Calu3 (cell line): ENCODE measurements at regions not wholly inside any gene's neighbourhood (a gene's known extent, or its start where the extent isn't known, plus 50 kb on each side); places are given as distances from the start of the nearest gene placed in this dataset.

Experiments
- BruUV-seq: library from RNA; stranded (reverse); fragments of 400-500 nt; replicated peaks from 2 replicates; lab custom pipeline; 2021; lab: Mats Ljungman, UMichigan
- CTCF ChIA-PET: fragments of 300-600 bp; sonication (Branson Sonifier 250); formaldehyde crosslinking; loops from one replicate; lab custom pipeline; 2022; ENCODE audit warnings: antibody characterized with exemption; lab: Charles Lee
- DNase-seq: peaks from one replicate; pipeline ENCODE4 v3.0.0; 2022
- H3K27ac Mint-ChIP-seq: one replicate; pipeline ENCODE4 v1.8.0; 2022; ENCODE audit warnings: mixed read lengths; ENCODE audit not compliant: unreplicated experiment
- H3K27me3 Mint-ChIP-seq: one replicate; pipeline ENCODE4 v1.8.0; 2022; ENCODE audit warnings: mixed read lengths; ENCODE audit not compliant: unreplicated experiment
- H3K36me3 Mint-ChIP-seq: one replicate; pipeline ENCODE4 v1.8.0; 2022; ENCODE audit warnings: mild to moderate bottlenecking, moderate library complexity, mixed read lengths; ENCODE audit not compliant: insufficient read depth, unreplicated experiment
- H3K4me1 Mint-ChIP-seq: one replicate; pipeline ENCODE4 v1.8.0; 2022; ENCODE audit warnings: mild to moderate bottlenecking, low read depth, mixed read lengths; ENCODE audit not compliant: unreplicated experiment
- H3K4me3 Mint-ChIP-seq: one replicate; pipeline ENCODE4 v1.8.0; 2022; ENCODE audit warnings: mild to moderate bottlenecking, low read depth, moderate library complexity, mixed read lengths; ENCODE audit not compliant: unreplicated experiment
- H3K9me3 Mint-ChIP-seq: one replicate; pipeline ENCODE4 v1.8.0; 2022; ENCODE audit warnings: low read depth, mixed read lengths; ENCODE audit not compliant: unreplicated experiment
- CTCF ChIP-seq: fragments of 200-600 bp; IDR thresholded peaks from one replicate; pipeline ENCODE4 v1.8.0; 2022; ENCODE audit warnings: antibody characterized with exemption; ENCODE audit not compliant: unreplicated experiment
- intact Hi-C: fragments of 100-400 bp; cut with micrococcal nuclease; formaldehyde crosslinking; loops from one replicate; pipeline ENCODE4 v1.10.0; 2022; ENCODE audit not compliant: unreplicated experiment

- CTCF ChIA-PET = no interaction called here
- H3K4me3 Mint-ChIP-seq = no peak overlapping the region
- no peak overlapping the region for H3K27ac Mint-ChIP-seq
- BruUV-seq = no TSS peak
- H3K36me3 Mint-ChIP-seq = no peaks in the 10 kb centered on the region
- DNase-seq = no peak
- peaks cover 3% of the 10 kb centered on the region for H3K9me3 Mint-ChIP-seq
- H3K4me1 Mint-ChIP-seq = peaks cover 32% of the 10 kb centered on the region
- H3K27me3 Mint-ChIP-seq = no peaks in the 10 kb centered on the region
- intact Hi-C loops = no loop called here
- no peak for TF ChIP-seq CTCF
Measured at GRCh38 chr21:38953516-38953915, 147.8 kb downstream of the ETS2 start.

GRCh38 chr21:38952890-38953289 lies 147.2 kb downstream of the ETS2 start:
- H3K9me3 Mint-ChIP-seq = peaks cover 3% of the 10 kb centered on the region
- peaks cover 25% of the 10 kb centered on the region for H3K4me1 Mint-ChIP-seq
- BruUV-seq = no TSS peak
- no peak overlapping the region for H3K27ac Mint-ChIP-seq
- CTCF ChIA-PET = no interaction called here
- TF ChIP-seq CTCF = no peak
- no peaks in the 10 kb centered on the region for H3K27me3 Mint-ChIP-seq
- H3K4me3 Mint-ChIP-seq = no peak overlapping the region
- no peak for DNase-seq
- no peaks in the 10 kb centered on the region for H3K36me3 Mint-ChIP-seq
- intact Hi-C loops = no loop called here

- Mint-ChIP-seq H3K4me1 (peaks cover 11% of the 10 kb centered on the region), H3K27me3 (no peaks in the 10 kb centered on the region), H3K9me3 (peaks cover 3% of the 10 kb centered on the region), H3K4me3 (no peak overlapping the region), H3K27ac (no peak overlapping the region), H3K36me3 (no peaks in the 10 kb centered on the region)
- CTCF ChIA-PET = no interaction called here
- intact Hi-C loops = no loop called here
- no TSS peak for BruUV-seq
- no peak for TF ChIP-seq CTCF
- DNase-seq = no peak
Measured at GRCh38 chr21:38951095-38951730, 145.5 kb downstream of the ETS2 start.

- H3K27me3 Mint-ChIP-seq = no peaks in the 10 kb centered on the region
- no peaks in the 10 kb centered on the region for H3K36me3 Mint-ChIP-seq
- H3K4me3 Mint-ChIP-seq = no peak overlapping the region
- no peak for TF ChIP-seq CTCF
- peak; percentile 17 for DNase-seq
- H3K4me1 Mint-ChIP-seq = peaks cover 11% of the 10 kb centered on the region
- CTCF ChIA-PET = no interaction called here
- H3K27ac Mint-ChIP-seq = peak overlapping the region; percentile 14
- intact Hi-C loops = no loop called here
- no TSS peak for BruUV-seq
- H3K9me3 Mint-ChIP-seq = peaks cover 3% of the 10 kb centered on the region
Measured at GRCh38 chr21:38950435-38951094, 144.8 kb downstream of the ETS2 start.
